ENCODE measurements at regions not wholly inside any gene's neighbourhood (a gene's known extent, or its start where the extent isn't known, plus 50 kb on each side); places are given as distances from the start of the nearest gene placed in this dataset.
"Not testable (repeated sequence)": the region's sequence is repeated elsewhere in the genome, so short reads cannot be mapped to it uniquely, and the experiment has no call there.

DNA sequence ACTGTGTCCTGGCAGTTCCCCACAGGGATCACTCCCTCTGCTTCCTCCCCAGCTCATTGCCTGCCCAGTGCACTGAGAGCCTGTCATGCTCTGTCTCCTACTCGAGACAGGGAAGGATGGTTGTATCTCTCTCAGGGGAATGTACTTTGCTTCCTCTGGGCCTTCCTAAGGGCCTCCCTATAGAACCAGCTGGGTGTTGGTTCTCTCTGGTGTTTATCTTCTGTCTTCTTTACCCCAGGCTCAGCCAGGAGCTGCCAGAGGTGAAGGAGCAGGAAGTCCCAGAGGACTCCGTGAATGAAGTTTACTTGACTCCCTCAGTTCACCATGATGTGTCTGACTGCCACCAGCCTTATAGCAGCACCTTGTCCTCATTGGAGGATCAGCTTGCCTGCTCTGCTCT, 330.3 kb upstream of the COX7C start:
- H2AK5ac ChIP-seq (ENCODE audit: low read depth, low read length); H3K9me3 ChIP-seq (ENCODE audit: insufficient read depth in 2 of 2, low read depth in 1 of 2, low read length in 1 of 2); CTCF ChIA-PET (ENCODE audit: partially characterized antibody); H3K79me2 ChIP-seq (ENCODE audit: control insufficient read depth in 1 of 2, insufficient read depth in 2 of 2, low read length in 2 of 2); H4K8ac ChIP-seq (ENCODE audit: extremely low read depth, insufficient read depth, low read length); H4K91ac ChIP-seq (replicated peaks; ENCODE audit: insufficient read length, low read length); H3K4ac ChIP-seq (replicated peaks; ENCODE audit: insufficient read length, low read depth, low read length); H3K4me1 ChIP-seq (replicated peaks in 1 of 4; ENCODE audit: control insufficient read depth in 3 of 4, insufficient read depth in 4 of 4, low read length in 3 of 4); H3K9ac ChIP-seq (replicated peaks in 1 of 4; ENCODE audit: extremely low read depth in 1 of 4, low read depth in 3 of 4, low read length in 3 of 4); H2BK120ac ChIP-seq (replicated peaks; ENCODE audit: low read depth, low read length); H3K56ac ChIP-seq (replicated peaks; ENCODE audit: insufficient read length, low read depth, low read length); H3K23me2 ChIP-seq (ENCODE audit: low read depth, low read length); H3K18ac ChIP-seq (ENCODE audit: extremely low read depth, low read length); H2BK15ac ChIP-seq (ENCODE audit: low read length); H4K20me1 ChIP-seq (replicated peaks in 1 of 2; ENCODE audit: control insufficient read depth in 1 of 2, insufficient read depth in 2 of 2, low read length in 2 of 2); DNase-seq (ENCODE audit: low read depth in 1 of 2, low spot score in 2 of 2); H3K36me3 ChIP-seq (ENCODE audit: control insufficient read depth in 2 of 4, insufficient read depth in 4 of 4, low read length in 3 of 4); H3K27ac ChIP-seq (ENCODE audit: low read depth, low read length); H3K23ac ChIP-seq (ENCODE audit: insufficient read length); H2BK12ac ChIP-seq (ENCODE audit: low read depth, low read length); H3K4me2 ChIP-seq (ENCODE audit: insufficient read depth in 1 of 2, low read depth in 2 of 2, low read length in 2 of 2); H3K4me3 ChIP-seq (ENCODE audit: extremely low read depth in 1 of 4, insufficient read depth in 2 of 4, low read depth in 3 of 4, low read length in 4 of 4); POLR2A ChIA-PET (ENCODE audit: partially characterized antibody); FAIRE-seq; H3K14ac ChIP-seq (ENCODE audit: insufficient read length); H2BK5ac ChIP-seq (ENCODE audit: low read depth, low read length); H3K79me1 ChIP-seq (ENCODE audit: low read depth, low read length); H4K5ac ChIP-seq (ENCODE audit: insufficient read length, low read depth, low read length); H3K27me3 ChIP-seq (replicated peaks in 1 of 4; ENCODE audit: control insufficient read depth in 3 of 4, extremely low read depth in 1 of 4, insufficient read depth in 3 of 4, low read length in 3 of 4); H2BK20ac ChIP-seq (ENCODE audit: low read length); H2AFZ ChIP-seq (ENCODE audit: low read length): not testable (repeated sequence)
- WGBS, 2 experiments (ENCODE audit: extremely low coverage in 1 of 2, insufficient coverage in 1 of 2, insufficient read length in 1 of 2, insufficient replicate concordance in 2 of 2, low coverage in 1 of 2, low lambda C conversion rate in 2 of 2, missing lambda C conversion rate in 1 of 2): 61% methylated on average over 2 of the region's 2 CpGs; no CpG with 5 or more reads in 1 of the 2 experiments

DNA sequence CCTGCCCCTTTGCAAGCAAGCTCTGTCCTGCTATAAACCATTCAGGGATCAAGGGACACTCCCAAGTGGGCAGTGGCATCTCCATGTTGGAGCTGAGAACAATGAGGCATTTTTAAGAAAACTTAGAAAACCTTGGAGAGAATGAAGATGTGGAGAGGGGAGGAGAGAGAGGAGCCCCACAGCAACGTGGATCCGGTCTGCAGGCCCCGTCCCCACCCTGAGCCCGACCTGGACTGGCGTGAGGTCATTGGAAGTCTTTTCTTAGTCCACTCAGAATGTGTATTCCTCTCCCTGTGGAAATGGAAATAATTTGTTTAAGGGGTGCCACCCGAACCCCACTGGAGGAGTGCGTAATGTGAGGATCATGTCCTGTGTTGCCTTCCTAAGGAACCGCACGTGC, 328.0 kb upstream of the COX7C start:
- H4K5ac ChIP-seq (ENCODE audit: insufficient read length, low read depth, low read length); FAIRE-seq; H4K8ac ChIP-seq (ENCODE audit: extremely low read depth, insufficient read depth, low read length); H4K20me1 ChIP-seq (replicated peaks in 1 of 2; ENCODE audit: control insufficient read depth in 1 of 2, insufficient read depth in 2 of 2, low read length in 2 of 2); H3K4me1 ChIP-seq (replicated peaks in 1 of 4; ENCODE audit: control insufficient read depth in 3 of 4, insufficient read depth in 4 of 4, low read length in 3 of 4); H2BK15ac ChIP-seq (ENCODE audit: low read length); H3K36me3 ChIP-seq (ENCODE audit: control insufficient read depth in 2 of 4, insufficient read depth in 4 of 4, low read length in 3 of 4); H2BK5ac ChIP-seq (ENCODE audit: low read depth, low read length); H3K4me3 ChIP-seq (ENCODE audit: extremely low read depth in 1 of 4, insufficient read depth in 2 of 4, low read depth in 3 of 4, low read length in 4 of 4); H2BK20ac ChIP-seq (ENCODE audit: low read length); CTCF ChIA-PET (ENCODE audit: partially characterized antibody); H3K79me2 ChIP-seq (ENCODE audit: control insufficient read depth in 1 of 2, insufficient read depth in 2 of 2, low read length in 2 of 2); H3K14ac ChIP-seq (ENCODE audit: insufficient read length); H3K4ac ChIP-seq (replicated peaks; ENCODE audit: insufficient read length, low read depth, low read length); H2AK5ac ChIP-seq (ENCODE audit: low read depth, low read length); DNase-seq (ENCODE audit: low read depth in 1 of 2, low spot score in 2 of 2); H3K23me2 ChIP-seq (ENCODE audit: low read depth, low read length); POLR2A ChIA-PET (ENCODE audit: partially characterized antibody); H3K79me1 ChIP-seq (ENCODE audit: low read depth, low read length); H2AFZ ChIP-seq (ENCODE audit: low read length); H3K23ac ChIP-seq (ENCODE audit: insufficient read length); H4K91ac ChIP-seq (replicated peaks; ENCODE audit: insufficient read length, low read length); H3K9me3 ChIP-seq (ENCODE audit: insufficient read depth in 2 of 2, low read depth in 1 of 2, low read length in 1 of 2); H3K9ac ChIP-seq (replicated peaks in 1 of 4; ENCODE audit: extremely low read depth in 1 of 4, low read depth in 3 of 4, low read length in 3 of 4); H3K56ac ChIP-seq (replicated peaks; ENCODE audit: insufficient read length, low read depth, low read length); H3K27ac ChIP-seq (ENCODE audit: low read depth, low read length); H3K4me2 ChIP-seq (ENCODE audit: insufficient read depth in 1 of 2, low read depth in 2 of 2, low read length in 2 of 2); H2BK120ac ChIP-seq (replicated peaks; ENCODE audit: low read depth, low read length); H3K27me3 ChIP-seq (replicated peaks in 1 of 4; ENCODE audit: control insufficient read depth in 3 of 4, extremely low read depth in 1 of 4, insufficient read depth in 3 of 4, low read length in 3 of 4); H2BK12ac ChIP-seq (ENCODE audit: low read depth, low read length); H3K18ac ChIP-seq (ENCODE audit: extremely low read depth, low read length): not testable (repeated sequence)
- WGBS, 2 experiments (ENCODE audit: extremely low coverage in 1 of 2, insufficient coverage in 1 of 2, insufficient read length in 1 of 2, insufficient replicate concordance in 2 of 2, low coverage in 1 of 2, low lambda C conversion rate in 2 of 2, missing lambda C conversion rate in 1 of 2): 96% methylated on average over 9 of the region's 9 CpGs; no CpG with 5 or more reads in 1 of the 2 experiments

Measured in H1 (cell line).